ENCODE measurements at regions not wholly inside any gene's neighbourhood (a gene's known extent, or its start where the extent isn't known, plus 50 kb on each side); places are given as distances from the start of the nearest gene placed in this dataset.

- 89 to 92% methylated on average over 11 of the region's 11 CpGs for WGBS, 2 donors
- H3K4me3 ChIP-seq (ENCODE audit: low read depth, poor library complexity, severe bottlenecking): no peak overlapping the region
- no peak for TF ChIP-seq POLR2A (IDR thresholded peaks at IDR 0.05)
- no peak for TF ChIP-seq CTCF (IDR thresholded peaks at IDR 0.05)
- peak in 1 of 2 donors; percentile 82 for DNase-seq (ENCODE audit: low spot score in 2 of 2)
- intact Hi-C loops (cut with DNase I; ENCODE audit: low total_unique reads): no loop called here
These were observed 66.5 kb upstream of the ATP12A start for GRCh38 chr13:24613755-24614154.

- WGBS, 2 donors: 89 to 91% methylated on average over 15 of the region's 15 CpGs
- H3K4me3 ChIP-seq (ENCODE audit: low read depth, poor library complexity, severe bottlenecking): no peak overlapping the region
- intact Hi-C loops (cut with DNase I; ENCODE audit: low total_unique reads): no loop called here
- peak in 1 of 2 donors; percentile 65 for DNase-seq (ENCODE audit: low spot score in 2 of 2)
- no peak for TF ChIP-seq CTCF (IDR thresholded peaks at IDR 0.05)
- no peak for TF ChIP-seq POLR2A (IDR thresholded peaks at IDR 0.05)
These were observed 65.7 kb upstream of the ATP12A start for GRCh38 chr13:24614306-24615080.

- WGBS, 2 donors: 91 to 92% methylated on average over 9 of the region's 9 CpGs
- intact Hi-C loops (cut with DNase I; ENCODE audit: low total_unique reads): no loop called here
These were observed 65.1 kb upstream of the ATP12A start for GRCh38 chr13:24615114-24615513.

GRCh38 chr13:24615911-24616472 lies 64.2 kb upstream of the ATP12A start:
- WGBS, 2 donors: 92 to 93% methylated on average over 7 to 9 of the region's 9 CpGs
- H3K4me3 ChIP-seq (ENCODE audit: low read depth, poor library complexity, severe bottlenecking): no peak overlapping the region
- TF ChIP-seq CTCF (IDR thresholded peaks at IDR 0.05) (no peak), POLR2A (IDR thresholded peaks at IDR 0.05) (no peak)
- peak in 1 of 2 donors; percentile 79 for DNase-seq (ENCODE audit: low spot score in 2 of 2)
- intact Hi-C loops (cut with DNase I; ENCODE audit: low total_unique reads): no loop called here

More at GRCh38 chr13:24615114-24615513, 65.1 kb upstream of the ATP12A start:
- peak in 1 of 2 donors; percentile 42 for DNase-seq (ENCODE audit: low spot score in 2 of 2)
- no peak overlapping the region for H3K4me3 ChIP-seq (ENCODE audit: low read depth, poor library complexity, severe bottlenecking)
- TF ChIP-seq CTCF (IDR thresholded peaks at IDR 0.05): no peak
- TF ChIP-seq POLR2A (IDR thresholded peaks at IDR 0.05): no peak

GRCh38 chr13:24616514-24616913 lies 63.7 kb upstream of the ATP12A start:
- peak in 1 of 2 donors; percentile 59 for DNase-seq (ENCODE audit: low spot score in 2 of 2)
- TF ChIP-seq POLR2A (IDR thresholded peaks at IDR 0.05): no peak
- TF ChIP-seq CTCF (IDR thresholded peaks at IDR 0.05): no peak
- no peak overlapping the region for H3K4me3 ChIP-seq (ENCODE audit: low read depth, poor library complexity, severe bottlenecking)
- intact Hi-C loops (cut with DNase I; ENCODE audit: low total_unique reads): no loop called here
- WGBS, 2 donors: 93 to 95% methylated on average over 4 of the region's 4 CpGs

All from lower leg skin (tissue), 4 donors.